NCI-H1092 treated with DMSO at 0.1 percent for 48 hours (cell line): ENCODE measurements at regions not wholly inside any gene's neighbourhood (a gene's known extent, or its start where the extent isn't known, plus 50 kb on each side); places are given as distances from the start of the nearest gene placed in this dataset.
A peak's percentile ranks its signal among the peaks of the same experiment; 100 is the strongest.

Source experiments
- DNase-seq: peaks from one replicate; lab custom pipeline; 2025; lab: John Stamatoyannopoulos, UW

DNA sequence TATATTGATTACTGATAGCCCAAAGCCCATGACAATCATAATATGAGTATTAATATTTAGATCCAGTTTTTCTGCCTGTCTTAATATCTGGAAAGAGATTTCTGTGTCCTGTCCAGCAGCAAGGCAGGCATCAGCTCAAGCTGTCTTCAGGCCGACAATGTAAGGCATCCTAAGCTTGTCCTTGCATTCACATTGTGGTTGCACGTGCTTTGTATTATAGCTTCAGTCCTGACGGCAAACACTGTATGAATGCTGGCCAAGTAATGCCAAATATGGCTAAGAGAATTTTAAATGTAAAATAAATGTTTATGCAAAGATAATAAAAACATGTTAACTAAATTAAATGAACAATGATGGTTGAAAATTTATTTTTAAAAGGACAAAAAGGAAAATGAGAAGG lies 255.7 kb upstream of the RPS6KA3 start:
- DNase-seq = no peak

DNA sequence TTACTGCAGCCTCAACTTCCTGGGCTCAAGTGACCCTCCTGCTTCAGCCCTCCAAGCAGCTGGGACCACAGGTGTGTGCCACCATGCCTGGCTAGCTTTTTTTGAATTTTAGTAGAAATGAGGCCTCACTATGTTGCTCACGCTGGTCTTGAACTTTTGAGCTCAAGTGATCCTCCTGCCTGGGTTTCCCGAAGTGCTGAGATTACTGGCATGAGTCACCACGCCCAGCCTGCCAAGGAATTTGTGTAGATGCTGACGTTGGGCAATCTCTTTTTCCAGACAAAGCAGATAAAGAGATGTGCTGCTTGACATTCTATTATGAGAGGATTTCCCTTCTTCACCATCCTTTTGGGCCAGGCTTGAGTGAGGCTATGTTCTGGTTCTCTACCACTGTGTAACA lies 254.5 kb upstream of the RPS6KA3 start:
- DNase-seq = no peak

DNA sequence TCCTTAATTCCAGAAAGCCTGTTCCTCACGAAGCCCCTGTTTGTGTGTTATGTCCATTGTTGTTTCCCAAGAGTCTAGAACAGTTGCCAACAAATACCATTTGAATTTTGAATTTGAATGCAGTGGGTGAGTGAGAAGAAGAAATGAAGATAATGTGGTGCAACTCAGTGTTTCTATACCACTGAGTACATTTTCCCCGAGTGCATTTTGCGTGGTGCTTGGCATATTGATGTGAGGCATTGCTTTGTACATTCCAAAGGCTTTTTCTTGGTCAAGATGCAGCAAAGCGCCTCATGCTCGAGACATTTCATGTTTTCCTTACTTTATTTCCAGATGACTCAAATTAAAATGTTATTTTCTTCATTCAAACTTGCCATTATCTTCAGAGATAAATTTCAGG lies 253.1 kb upstream of the RPS6KA3 start:
- DNase-seq = no peak

DNA sequence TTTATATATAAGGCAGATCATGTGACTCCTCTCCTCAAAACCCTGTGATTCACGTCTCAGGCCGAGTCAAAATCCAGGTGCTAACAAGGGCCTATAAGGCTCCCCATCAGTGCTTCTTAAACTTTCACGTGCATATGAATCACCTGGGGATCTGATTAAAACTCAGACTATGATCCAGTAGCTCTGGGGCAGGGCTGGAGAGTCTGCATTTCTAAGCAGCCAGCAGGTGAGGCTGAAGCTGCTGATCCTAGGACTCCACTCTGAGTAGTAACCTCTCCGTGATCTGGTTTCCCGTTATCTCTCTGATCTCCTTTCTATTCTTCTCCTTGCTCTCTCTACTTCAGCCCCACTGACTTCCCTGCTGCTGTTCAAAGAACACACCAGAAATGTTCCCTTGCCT lies 252.4 kb upstream of the RPS6KA3 start:
- no peak for DNase-seq

DNA sequence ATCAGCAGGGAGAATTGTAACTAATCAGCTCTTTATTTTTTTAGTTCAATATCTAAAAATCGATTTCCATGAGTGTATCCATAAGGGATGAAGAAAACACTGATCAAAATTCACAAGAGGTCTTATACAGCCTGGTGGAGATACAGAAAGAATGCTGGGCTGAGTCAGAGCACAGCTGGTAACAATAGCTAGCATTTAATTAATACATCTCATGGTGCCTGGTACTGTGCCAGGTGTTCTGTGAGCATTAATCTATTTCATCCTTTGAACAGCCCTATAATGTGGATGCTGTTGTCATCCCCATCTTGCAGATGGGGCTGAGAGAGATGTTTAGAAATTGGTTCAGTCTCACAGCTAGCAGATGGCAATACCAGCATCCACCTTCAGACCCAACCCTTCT lies 250.9 kb upstream of the RPS6KA3 start:
- DNase-seq = no peak

DNA sequence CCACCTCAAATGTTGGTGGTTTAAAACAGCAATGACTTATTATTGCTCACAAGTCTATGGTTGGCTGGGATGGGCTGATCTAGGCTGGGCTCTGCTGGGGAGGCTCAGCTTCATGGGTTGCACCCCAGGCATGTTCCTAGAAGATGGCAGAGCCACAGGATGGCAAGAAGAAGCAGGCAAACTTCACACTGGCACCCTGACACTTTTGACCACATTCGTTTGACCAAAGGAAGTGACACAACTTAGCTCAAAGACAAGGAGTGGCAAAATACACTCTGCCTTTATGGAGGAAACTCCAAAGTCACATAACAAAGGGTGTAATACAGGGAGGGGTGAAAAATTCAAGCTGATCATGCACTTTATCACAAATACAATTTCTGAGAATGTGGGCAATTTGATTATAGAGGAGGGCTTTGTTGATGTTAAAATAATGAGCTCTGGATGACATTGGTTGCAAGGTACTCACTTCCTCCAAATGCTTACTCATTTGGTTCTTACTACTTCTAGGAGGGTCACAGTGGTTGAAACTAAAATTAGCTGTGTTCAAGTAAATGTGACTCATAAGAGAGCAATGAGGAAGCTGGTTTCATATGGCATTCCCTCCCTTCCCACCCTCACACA lies 249.2 kb upstream of the RPS6KA3 start:
- DNase-seq = no peak

DNA sequence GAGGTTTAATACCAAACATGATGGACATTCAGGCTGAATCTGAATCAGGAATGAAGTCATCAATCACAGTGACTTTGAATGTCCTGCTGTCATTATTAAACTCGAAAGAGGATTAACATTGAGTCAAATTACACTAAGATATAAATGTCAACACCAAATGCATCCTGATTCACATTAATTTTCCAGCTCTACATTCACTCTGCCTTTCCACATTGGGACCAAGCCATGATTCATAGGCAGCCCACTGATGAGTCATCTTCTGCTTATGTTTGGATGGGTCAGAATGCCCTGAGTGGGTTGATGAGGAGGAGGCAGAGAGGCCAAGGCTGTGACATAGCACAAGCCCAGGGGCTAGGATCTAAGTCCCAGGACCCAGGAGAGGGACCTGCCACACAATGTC lies 247.6 kb upstream of the RPS6KA3 start:
- no peak for DNase-seq

DNA sequence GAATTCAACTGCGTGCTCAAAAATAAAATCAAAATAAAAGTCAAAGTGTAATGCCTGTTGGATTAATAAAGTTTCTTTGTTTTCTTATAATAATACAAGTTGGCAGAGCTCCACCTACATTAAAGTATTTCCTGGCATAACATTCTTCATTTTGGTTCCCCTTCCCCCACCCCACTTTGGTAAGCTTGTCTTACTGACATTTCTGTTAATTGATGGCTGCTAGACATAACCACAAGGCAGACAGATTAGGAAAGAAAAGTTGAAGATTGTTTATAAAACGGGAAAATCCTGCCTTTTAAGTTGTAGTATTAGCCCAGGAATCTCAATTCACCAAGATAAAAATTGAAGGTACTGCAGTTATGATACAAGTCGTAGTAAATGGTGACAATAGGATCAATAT lies 246.5 kb upstream of the RPS6KA3 start:
- DNase-seq = no peak

DNA sequence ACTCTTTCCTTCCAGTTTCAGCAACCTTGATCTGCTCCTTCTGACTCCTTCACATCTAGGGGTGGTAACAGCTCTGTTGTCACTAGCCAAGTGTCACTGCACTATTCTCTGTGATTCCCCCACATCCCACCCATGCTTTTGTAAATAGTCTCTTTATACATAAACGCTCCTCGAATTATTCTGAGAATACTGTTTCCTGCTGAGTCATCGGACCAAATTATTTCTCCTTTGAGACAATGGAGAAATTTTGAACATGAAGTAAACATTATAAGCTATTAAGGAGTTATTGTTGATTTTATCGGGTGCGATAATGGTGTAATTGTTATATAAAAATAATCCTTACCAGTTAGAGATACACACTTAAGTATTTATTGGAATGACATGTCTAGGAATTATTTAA lies 245.1 kb upstream of the RPS6KA3 start:
- no peak for DNase-seq

DNA sequence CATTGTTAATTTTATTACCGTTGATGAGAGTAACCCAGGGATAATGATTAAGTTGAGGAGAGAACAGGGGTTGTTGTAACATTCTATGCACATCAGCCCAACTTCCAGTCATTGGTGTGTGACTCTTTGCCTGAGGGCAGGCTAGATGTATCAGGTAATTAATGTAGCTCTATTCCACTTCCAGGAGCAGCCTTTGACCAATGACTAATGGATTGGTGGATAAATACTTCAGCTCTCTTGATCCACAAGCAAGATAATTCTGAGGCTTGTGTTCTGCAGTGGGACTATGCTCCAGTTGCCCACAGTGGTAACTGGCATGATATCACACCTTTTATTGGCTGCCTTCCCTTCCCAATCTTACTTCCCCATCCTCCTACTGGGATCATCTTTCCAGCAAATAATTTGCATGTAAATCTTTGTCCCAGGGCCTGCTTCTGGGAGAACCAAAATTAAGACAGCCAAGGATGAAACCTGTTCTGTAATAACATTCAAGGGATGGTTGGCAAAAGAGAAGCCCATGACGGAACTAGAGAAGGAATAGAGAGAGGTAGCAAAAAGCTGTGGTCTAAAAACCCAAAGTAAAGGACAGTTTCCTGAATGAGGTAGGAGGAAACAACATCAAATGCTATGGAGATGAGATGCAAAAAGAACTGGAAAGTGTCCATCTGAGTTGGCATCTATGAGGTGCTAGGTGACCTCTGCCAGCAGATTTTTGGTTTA lies 241.4 kb upstream of the RPS6KA3 start:
- DNase-seq = no peak

DNA sequence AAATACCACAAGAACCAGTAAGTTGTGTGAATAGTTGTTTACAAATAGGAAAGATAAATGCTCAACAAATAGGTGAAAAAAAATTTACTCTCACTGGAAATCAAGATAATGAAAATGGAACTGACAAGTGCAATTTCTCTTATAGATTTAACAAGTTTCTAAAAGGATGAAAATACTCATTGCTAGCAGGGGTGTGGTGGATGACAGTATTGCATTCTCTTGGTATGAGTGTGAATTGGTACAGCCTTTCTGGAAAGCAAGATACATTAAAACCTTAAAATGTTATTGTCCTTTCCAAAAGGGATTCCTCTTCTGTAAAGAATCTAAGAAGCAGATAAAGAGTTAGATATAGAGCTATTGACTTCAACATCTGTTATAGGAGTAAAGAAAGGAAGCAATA lies 240.0 kb upstream of the RPS6KA3 start:
- DNase-seq = no peak

DNA sequence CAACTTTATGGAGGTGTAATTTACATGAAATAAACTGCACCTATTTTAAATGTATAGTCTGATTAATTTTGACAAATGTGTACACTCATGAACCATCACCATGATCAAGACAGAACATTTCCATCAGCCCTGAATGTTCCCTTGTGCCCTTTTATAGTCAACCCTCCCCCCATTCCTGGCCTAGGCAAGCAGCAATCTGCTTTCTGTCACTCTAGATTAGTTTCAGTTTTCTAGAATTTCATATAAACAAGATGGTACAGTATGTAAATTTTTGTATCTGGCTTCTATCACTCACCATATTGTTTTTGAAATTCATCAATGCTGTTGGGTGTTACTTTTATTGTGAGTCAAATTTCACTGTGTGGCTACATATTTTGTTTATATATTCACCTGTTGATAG lies 234.2 kb upstream of the RPS6KA3 start:
- no peak for DNase-seq

DNA sequence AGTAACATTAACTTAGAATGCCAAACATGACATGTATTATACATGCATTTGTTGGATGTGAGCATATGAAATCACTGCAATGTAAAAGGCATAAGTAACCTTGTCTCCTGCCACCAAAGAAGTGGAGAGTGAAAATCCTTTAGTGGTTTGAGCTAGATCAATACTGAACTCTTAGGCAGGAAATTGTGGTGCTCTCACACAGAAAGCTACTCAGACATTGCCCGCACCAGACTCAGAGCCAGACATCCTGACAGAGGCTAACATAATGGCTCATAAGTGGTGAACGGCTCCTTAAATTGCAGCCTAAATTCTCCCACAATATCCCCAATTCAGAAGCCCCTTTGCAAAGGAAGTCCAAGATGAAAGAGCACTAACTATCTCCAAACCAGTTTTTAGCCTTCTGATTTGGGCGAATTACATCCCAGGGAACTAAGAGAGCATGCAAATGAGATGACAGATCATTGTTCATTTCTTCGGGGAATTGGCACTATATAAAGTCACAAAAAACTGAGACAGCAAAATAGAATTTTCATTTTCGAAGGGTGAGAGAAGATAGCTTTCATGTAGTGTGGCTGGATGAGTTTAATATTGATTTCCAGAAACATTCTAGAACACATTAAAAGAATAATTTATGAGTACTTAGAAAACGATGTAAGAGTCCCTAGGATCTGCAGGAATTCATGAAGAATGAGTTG lies 233.6 kb upstream of the RPS6KA3 start:
- DNase-seq = no peak

DNA sequence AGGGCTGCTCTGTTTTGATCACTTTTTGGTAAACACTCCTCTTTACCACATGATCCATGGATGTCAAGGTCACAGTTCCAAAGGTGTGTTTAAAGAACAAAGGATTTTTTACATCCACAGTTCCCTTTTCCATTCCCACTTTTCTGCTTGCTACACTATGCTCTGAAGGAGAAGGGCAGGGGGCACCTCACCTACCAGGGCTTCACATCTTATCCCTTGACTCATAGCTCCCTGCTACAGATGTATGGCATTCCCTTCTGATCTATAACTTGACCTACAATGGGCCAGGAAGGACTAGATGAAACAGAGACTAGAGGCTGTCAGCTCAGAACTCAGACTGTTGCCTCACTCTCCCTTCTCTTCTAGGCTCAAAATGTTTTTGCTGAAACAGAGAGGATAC lies 233.1 kb upstream of the RPS6KA3 start:
- no peak for DNase-seq

DNA sequence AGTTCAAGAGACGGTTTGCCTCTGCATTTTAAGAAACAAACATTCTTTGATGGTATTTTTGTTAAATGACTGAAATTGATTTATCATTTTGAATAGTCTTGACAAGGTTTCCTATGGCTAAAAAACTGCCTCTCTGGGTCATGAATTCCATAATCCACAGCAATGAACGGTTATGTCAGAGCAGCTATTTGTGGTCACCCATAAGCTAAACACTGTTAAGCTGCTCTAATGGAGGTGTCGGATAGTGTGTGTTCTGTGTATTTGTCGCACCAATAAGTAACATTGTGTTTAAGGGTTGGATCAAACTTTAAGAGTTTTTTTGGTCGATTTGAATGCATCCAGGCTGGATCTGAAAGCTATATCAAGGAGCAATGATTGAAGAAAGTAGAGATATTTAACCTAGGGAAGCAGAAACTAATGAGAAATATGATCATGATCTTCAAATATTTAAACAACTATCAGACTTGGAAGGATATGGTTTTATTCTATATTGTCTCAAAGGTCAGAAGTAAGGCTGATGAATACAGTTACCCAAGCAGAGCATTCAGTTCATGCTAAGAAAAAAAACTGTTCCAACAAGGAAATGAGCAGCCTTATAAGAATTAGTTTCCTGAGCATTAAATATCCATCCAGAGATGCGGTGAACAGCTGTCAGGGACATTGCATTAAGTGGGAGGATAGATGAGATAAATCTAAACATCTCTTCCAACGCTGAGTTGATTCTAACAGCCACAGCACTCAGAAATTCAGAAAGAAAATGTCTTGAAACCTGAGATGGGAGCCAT lies 232.3 kb upstream of the RPS6KA3 start:
- no peak for DNase-seq

DNA sequence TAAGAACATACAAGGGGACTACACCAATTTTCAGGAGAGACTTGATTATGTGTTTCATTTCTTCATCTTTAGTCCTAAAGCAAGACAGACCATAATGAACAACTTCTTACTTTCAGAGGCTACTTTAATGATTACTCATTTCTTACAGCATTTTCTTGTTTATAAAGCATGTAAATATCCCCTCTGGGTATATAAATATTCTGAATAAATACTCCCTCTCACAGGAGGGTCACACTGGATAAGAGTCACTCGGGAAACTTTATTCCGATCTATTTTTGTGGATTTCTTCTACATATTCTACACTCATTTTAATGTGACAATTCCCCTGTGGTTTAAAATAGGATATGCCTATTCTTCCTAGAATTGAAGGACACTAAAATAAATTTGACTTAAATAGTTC lies 228.9 kb upstream of the RPS6KA3 start:
- no peak for DNase-seq

DNA sequence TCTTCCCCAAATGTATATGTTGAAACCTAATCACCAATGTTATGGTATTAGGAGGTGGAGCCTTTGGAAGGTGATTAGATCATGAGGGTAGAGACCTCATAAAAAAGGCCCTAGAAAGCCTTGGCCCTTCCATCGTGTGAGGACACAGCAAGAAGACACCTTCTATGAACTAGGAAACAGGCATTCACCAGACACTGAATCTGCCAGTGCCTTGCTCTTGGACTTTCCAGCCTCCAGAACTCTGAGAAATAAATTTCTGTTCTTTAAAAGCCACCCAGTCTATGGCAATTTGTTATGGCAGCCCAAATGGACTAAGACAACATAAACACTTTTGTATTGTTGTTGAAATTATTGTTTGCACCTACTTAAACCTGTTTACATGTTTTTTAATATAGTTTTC lies 221.8 kb upstream of the RPS6KA3 start:
- no peak for DNase-seq

DNA sequence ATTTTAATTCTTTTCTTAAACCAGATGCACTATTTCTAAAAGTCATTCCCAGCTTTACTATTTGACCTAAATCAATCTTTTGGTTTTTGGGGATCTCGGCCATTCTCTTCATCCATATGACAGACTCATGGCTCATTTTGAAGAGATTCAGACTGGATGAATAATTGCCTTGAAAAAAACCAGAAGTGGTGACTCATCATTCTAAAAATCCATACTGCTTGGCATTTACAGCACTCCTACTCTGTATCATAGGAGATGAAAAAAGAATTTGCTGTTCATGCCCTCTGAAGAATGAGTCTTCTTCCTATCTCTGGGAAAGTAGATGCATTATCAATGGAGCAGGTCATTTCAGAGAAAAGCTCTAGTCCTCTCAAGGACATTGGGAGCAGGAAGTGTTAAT lies 220.5 kb upstream of the RPS6KA3 start:
- DNase-seq = no peak

DNA sequence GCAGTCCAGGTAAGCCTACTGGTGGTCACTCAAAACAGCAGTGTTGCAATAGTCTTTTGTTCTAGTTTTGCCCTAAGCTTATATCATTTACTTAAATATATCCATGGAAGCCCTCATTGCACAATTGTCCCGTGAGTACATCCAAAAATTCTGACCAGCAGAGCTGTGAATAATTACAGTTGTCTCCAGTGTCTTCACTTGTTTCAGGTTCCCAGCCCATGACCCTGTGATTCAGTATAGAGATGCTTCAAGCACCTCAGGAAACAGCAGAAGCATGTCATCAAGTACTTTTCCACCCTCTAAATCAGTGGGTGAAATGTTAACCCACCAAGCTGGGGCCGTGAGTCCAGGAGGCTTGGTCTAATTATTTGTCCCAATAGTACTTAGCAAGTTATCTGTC lies 214.9 kb upstream of the RPS6KA3 start:
- DNase-seq = no peak

DNA sequence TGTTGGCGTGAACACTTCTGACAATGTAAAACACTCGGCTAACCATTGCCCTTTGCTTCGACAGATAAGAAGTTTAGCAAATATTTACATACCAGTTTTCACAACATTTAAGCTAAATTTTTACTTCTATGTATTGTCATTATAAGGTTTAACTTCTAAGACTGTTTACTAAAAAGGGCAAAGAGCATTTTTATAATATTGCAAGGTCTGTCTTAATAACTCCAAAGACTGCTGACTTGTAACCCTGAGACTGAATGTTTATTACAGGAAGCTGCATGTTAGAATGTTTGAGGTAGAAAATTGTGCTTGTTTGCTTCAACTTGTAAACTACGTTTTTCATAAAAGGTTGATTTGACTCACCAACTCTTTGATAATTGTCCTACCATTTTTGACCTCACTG lies 213.2 kb upstream of the RPS6KA3 start:
- DNase-seq = no peak

DNA sequence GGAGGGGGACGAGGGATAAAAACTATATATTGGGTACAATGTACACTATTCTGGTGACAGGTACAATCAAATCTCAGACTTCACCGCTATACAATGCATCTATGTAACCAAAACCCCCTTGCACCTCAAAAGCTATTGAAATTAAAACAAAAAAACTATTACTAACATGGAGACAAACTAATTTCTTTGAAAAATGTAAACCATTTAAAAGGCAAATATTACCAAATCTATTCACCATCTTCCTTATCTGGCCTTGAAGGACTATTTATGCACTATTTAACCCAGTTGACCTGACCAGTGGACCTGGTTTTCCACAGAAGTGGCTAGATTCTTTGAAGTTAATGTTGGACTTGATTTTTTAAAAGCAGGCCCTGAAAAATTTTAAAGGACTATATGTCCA lies 212.3 kb upstream of the RPS6KA3 start:
- no peak for DNase-seq

DNA sequence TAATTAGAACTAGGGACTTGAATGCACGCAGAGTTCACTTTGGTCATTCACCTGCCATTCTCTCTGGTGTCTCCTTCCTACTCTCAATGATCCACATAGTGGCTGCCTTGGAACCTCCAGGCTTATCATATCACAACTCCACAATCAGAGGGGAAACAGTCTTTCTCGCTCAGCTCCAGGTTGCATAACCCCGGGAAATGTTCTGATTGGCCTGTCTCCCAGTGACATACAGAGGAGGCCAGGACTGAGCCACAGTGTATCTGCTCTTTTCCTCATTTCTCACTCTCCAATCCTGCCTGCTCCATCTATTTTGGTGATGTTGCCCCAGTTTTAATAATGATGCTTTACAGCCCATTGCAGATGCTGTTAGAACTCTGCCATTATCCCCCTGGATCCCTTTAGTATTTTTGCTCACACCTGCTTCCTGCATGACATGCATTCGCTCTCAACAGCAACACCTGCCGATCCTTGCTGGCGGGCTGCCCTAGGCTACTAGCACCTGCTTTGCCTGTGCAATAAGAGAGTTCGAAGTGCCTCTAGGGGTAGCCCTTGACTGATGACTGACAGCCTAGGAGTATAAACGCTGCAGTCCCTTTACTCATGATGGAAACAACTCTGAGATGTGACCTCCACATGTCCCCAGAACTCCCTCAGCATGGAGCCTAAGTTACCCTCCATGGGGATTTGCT lies 211.3 kb upstream of the RPS6KA3 start:
- DNase-seq = peak; percentile 96
